Rectal smooth muscle tissue (tissue), 1 donor: ENCODE measurements at regions not wholly inside any gene's neighbourhood (a gene's known extent, or its start where the extent isn't known, plus 50 kb on each side); places are given as distances from the start of the nearest gene placed in this dataset.
"Not testable (repeated sequence)": the region's sequence is repeated elsewhere in the genome, so short reads cannot be mapped to it uniquely, and the experiment has no call there.

Experiments used
- H3K27ac ChIP-seq: one replicate; pipeline ENCODE4 v1.7.0; 2013; ENCODE audit warnings: low read depth, low read length, inconsistent platforms
- H3K27me3 ChIP-seq: one replicate; pipeline ENCODE4 v1.7.0; 2013; ENCODE audit warnings: low read length; ENCODE audit not compliant: control insufficient read depth, insufficient read depth
- H3K36me3 ChIP-seq: one replicate; pipeline ENCODE4 v1.7.0; 2013; ENCODE audit warnings: low read length; ENCODE audit not compliant: control insufficient read depth, insufficient read depth
- H3K4me1 ChIP-seq: one replicate; pipeline ENCODE4 v1.7.0; 2013; ENCODE audit warnings: low read length; ENCODE audit not compliant: control insufficient read depth, insufficient read depth
- H3K4me3 ChIP-seq: one replicate; pipeline ENCODE4 v1.7.0; 2013; ENCODE audit warnings: low read length
- H3K9ac ChIP-seq: one replicate; pipeline ENCODE4 v1.7.0; 2013; ENCODE audit warnings: low read length

DNA sequence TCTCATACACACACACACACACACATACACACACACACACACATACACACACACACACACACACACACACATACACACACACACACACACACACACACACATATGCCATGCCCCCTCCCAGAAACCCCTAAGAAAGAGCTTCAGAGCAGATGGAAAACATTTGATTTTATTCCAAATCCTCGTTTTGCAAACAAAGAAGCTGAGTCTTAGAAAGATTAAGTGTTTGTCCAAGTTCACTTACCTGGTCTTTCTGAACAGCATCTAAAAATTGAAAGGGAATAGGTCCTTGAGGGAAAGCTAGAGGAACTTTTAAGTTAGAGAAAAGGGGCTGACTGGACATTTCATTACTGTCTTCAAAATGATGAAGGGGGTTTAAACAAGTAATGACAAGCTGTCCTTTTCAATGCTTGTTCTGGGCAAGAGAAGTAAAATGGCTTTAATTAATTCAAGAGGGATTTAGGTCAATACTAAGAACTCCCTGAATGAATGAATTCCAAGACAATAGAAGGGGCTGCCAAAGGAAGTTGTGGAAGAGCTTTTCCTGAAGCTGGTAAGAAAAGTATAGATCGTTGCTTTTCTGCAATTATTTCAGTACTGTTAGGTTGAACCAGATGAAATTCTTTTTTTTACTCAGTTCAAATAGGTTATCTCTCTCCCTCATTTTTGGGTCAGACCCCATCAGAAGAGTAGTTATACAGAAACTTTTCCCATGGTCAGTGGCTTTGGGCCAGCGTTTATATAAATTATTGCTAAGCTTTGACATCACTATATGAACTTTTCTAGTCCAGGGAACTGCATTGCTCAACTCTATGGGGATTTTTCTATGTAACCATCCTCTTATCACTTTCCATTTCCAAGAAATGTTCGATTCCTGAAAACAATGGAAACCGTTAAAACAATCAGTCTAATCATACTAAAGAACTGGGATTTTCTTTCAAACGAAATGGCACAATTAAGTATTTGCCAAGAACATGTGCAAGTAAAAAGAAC, 261.4 kb downstream of the MTERF1 start:
- Histone ChIP-seq H3K36me3 (no peaks in the 10 kb centered on the region), H3K9ac (no peak overlapping the region), H3K27me3 (no peaks in the 10 kb centered on the region), H3K4me1 (no peaks in the 10 kb centered on the region), H3K27ac (no peak overlapping the region), H3K4me3 (no peak overlapping the region)

DNA sequence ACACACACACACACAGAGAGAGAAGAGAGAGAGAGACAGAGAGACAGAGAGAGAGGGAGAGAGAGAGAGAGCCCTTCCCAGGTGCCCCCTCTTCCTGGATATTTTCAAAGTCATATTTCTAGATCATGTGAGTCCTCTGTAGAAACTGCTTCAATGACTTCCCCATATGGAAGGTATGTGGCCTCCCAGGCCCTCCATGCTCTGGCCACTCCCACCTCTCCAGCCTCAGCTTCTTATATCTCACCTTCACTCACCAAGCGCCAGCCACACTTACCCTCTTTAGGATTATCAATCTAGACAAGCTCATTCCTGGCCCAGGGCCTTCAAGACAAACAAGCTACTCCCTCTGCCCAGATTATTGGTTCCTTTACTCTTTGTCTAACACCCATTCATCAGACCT, 259.7 kb downstream of the MTERF1 start:
- Histone ChIP-seq H3K27me3 (no peaks in the 10 kb centered on the region), H3K36me3 (no peaks in the 10 kb centered on the region), H3K27ac (no peak overlapping the region), H3K4me3 (no peak overlapping the region), H3K4me1 (no peaks in the 10 kb centered on the region), H3K9ac (no peak overlapping the region)

DNA sequence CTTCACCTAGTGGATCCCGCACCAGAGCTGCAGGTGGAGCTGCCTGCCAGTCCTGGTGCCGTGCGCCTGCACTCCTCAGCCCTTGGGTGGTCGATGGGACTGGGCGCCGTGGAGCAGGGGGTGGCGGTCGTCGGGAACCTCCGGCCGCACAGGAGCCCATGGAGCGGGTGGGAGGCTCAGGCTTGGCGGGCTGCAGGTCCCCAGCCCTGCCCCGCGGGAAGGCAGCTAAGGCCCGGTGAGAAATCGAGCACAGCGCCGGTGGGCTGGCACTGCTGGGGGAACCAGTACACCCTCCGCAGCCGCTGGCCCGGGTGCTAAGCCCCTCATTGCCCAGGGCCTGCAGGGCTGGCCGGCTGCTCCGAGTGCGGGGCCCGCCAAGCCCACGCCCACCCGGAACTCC, 253.2 kb downstream of the MTERF1 start:
- H3K4me1 ChIP-seq, H3K27me3 ChIP-seq, H3K9ac ChIP-seq, H3K4me3 ChIP-seq, H3K36me3 ChIP-seq, H3K27ac ChIP-seq: not testable (repeated sequence)

DNA sequence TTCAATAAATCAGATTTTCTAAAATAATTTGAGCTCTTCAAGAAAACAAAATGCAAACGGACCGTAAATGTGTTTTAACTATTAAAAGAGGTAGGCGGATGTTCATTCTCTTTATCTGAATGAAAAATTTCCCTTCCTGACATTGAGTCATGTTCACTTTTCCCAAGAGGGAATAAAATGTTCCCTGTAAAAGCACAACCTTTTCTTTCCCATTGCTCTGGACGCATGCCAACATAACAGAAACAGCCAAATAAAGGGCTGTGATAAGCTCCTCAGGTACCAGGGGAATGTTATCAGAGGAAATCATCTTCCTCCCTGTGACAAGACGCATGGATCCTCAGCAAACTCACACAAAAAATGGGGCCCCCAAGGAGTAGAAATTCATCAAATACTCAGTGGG, 251.8 kb downstream of the MTERF1 start:
- Histone ChIP-seq H3K27me3 (no peaks in the 10 kb centered on the region), H3K27ac (no peak overlapping the region), H3K4me1 (no peaks in the 10 kb centered on the region), H3K4me3 (no peak overlapping the region), H3K9ac (no peak overlapping the region), H3K36me3 (no peaks in the 10 kb centered on the region)

DNA sequence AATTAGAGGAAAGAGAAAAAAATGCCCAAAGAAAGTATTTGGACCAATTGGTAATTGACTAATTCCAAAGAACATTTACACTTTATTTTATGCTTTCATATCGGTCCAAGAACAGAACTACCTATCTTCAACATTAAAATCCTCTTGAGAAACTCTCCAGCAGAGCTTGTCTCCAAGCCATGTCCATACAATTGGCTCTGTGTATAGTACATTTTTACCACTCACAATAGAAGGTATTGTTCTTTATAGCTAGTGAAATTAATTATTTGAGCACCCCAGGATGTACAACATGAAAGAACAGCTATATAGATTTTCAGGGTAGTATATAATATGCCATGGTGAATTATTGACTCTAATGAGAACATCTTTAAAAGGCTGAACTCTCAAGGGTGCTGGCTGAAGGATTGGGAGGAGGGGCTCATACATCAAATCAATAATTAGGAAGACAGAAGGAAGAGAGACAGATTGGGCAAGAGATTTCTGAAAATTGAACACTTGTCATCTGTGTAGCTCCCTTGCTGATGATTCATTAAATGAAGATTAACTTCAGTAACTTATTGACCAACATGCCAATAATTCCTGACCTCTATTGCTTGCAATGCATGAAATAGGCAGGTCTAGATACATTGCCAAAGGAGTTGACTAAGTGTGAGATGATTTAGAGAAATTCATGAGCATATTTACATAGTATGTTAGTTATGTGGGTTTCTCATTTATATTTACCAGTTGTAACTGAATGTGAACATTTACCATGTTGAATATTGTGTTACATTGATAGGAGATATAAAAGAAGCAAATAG, 249.7 kb downstream of the MTERF1 start:
- H3K27ac ChIP-seq: no peak overlapping the region
- H3K4me3 ChIP-seq: no peak overlapping the region
- H3K9ac ChIP-seq: no peak overlapping the region
- no peaks in the 10 kb centered on the region for H3K36me3 ChIP-seq
- no peaks in the 10 kb centered on the region for H3K4me1 ChIP-seq
- H3K27me3 ChIP-seq: no peaks in the 10 kb centered on the region

DNA sequence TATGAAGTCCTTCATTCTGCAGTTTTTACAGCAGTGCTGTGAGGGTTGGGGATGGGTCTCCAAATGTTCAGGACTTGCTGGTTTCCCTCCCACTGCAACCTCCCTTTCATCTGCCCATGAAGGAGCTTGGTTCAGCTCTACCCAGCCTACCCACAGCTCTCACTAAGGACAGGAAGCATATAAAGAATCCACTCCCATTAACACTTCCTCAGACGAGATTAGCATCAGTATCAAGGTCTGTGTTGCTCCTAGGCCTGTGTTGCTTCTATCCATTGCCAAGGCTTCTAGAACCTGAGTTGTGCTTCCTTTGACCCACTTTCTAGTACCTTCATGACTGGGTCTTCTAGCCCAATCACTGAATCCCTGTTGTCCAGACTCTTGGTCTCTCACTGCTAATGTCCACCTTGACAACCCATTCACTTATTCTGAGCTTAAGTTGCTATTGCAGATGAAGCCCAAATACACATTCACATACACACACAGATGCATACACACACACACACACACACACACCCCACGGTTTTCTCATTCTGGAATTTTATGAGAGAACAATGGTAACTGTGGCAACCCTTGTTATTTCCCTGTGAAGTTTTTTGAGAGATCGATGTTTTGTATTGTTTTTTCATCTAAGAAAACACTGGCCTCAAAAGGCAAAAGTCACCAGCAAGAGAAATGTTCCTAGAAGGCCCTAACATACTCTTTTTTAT, 248.1 kb downstream of the MTERF1 start:
- H3K4me1 ChIP-seq: no peaks in the 10 kb centered on the region

DNA sequence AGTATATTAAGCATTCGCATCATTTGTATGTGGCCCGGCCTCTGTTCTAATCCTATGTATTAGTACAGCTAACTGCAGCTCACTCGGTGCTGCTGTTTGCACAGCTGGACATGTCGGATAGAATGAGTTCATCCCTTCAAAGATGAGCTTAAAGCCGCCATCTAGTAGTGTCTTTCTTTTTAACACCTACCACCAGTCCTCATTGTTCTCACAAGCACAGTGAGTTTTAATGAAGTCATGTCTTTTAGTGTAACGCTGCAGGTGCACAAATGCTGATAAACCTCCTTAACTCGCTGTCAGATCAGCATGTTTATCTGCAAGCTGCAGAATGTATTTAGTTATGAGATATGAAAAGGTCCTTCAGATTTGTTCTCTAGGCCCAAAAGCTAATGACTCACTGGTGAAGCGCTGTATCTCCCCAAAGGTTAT, 247.5 kb downstream of the MTERF1 start:
- Histone ChIP-seq H3K27me3 (no peaks in the 10 kb centered on the region), H3K9ac (no peak overlapping the region), H3K4me3 (no peak overlapping the region), H3K27ac (no peak overlapping the region), H3K36me3 (no peaks in the 10 kb centered on the region), H3K4me1 (no peaks in the 10 kb centered on the region)

More for the DNA sequence above, 248.1 kb downstream of the MTERF1 start:
- H3K4me3 ChIP-seq: no peak overlapping the region
- no peak overlapping the region for H3K27ac ChIP-seq
- no peaks in the 10 kb centered on the region for H3K27me3 ChIP-seq
- H3K36me3 ChIP-seq: no peaks in the 10 kb centered on the region
- no peak overlapping the region for H3K9ac ChIP-seq

DNA sequence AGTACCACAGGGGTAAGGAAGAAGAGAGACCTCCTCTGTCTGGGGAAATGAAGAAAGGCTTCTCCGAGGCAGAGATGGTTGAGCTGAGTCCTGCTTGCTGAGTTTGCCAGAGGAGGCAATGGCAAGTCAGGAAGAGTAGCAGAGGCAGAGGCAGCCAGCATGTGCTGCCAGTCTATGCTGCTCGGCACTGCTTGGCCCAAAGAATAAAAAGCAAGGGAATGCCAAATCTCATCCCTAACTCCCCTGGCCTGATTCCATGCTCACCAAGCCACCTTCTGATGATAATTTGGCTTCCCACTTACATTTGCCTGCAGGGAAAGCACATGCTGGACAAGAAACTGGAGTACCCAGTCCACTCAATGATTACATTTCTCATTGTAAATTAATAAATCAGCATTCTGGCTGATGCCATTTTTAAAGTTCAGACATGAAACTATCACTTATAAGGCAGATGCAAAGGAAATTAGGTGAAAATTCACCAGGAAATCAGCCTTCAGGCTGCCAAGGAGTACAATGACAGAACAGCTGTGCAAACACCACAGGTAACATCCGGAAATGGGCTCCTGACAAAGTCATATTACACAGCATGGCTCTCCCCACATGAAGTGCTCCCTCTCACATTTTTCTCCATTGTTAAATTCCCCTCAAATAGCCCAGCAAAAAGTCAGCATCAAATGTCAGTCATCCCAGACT, 245.9 kb downstream of the MTERF1 start:
- Histone ChIP-seq H3K9ac (no peak overlapping the region), H3K27me3 (no peaks in the 10 kb centered on the region), H3K27ac (no peak overlapping the region), H3K4me1 (no peaks in the 10 kb centered on the region), H3K36me3 (no peaks in the 10 kb centered on the region), H3K4me3 (no peak overlapping the region)

DNA sequence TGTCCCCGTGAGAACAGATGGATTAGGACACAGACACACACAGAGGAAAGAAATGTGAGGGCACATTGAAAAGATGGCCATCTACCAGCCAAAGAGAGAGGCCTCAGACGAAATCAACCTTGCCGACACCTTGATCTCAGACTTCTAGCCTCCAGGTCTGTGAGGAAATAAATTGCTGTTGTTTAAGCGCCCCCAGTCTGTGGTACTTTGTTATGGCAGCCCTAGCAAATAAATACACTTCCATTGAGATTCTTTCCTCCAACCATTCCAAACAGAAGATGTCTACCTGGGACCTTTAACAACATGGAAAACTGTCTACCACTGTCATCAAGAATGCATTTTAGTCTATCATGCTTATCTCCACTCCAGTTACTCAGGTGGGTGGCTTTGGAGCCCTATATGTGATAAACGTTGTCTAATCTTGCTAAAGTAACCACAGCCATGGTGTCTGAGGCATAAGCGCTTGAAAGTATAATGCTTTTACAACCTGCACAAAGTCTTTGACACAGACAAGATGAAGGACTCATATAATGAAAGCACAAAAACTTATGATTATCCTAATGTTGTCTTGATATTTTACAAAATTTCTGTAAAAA, 244.3 kb downstream of the MTERF1 start:
- H3K36me3 ChIP-seq: no peaks in the 10 kb centered on the region
- no peak overlapping the region for H3K27ac ChIP-seq
- H3K4me3 ChIP-seq: no peak overlapping the region
- H3K27me3 ChIP-seq: no peaks in the 10 kb centered on the region
- H3K9ac ChIP-seq: no peak overlapping the region
- no peaks in the 10 kb centered on the region for H3K4me1 ChIP-seq

DNA sequence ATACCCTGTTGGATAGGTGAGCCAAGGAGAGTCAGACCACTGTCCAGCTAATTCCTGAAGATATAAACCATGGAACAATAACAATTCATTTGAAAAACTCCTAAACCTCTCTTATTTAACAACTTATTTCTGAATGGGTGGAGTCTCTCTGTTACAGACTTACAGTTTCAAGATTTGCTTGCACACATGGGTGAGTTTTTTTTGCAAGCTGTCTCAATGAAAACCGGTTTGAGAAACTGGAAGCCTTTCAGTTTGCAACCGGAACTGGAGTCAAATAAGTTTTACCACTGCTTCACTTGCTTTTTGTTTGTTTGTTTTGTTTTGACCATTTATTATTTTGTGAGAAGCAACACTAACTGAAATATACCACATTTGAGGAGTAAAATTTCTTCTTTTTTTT, 243.8 kb downstream of the MTERF1 start:
- H3K27ac ChIP-seq: no peak overlapping the region
- no peak overlapping the region for H3K9ac ChIP-seq
- H3K36me3 ChIP-seq: no peaks in the 10 kb centered on the region
- no peaks in the 10 kb centered on the region for H3K4me1 ChIP-seq
- H3K4me3 ChIP-seq: no peak overlapping the region
- no peaks in the 10 kb centered on the region for H3K27me3 ChIP-seq

DNA sequence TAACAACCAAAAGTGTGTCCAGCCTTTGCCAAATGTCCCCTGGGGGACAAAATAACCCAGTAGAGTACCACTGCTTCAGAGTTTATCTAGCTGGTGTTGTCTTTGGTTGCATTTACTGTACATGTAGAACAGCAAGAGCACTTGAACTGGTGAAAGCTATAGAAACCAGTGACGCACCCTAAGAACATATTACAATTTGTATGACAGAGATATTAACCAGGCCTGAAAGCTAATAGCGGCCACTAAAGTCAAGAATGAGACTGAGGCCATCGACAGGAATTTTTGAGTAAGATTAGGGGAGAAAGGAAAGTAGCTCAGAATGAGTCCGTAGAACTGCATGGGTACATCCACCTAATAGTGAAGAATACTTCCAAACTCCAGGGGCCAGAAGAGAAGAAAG, 236.2 kb downstream of the MTERF1 start:
- Histone ChIP-seq H3K4me1 (no peaks in the 10 kb centered on the region), H3K9ac (no peak overlapping the region), H3K4me3 (no peak overlapping the region), H3K27me3 (no peaks in the 10 kb centered on the region), H3K27ac (no peak overlapping the region), H3K36me3 (no peaks in the 10 kb centered on the region)
